Gastrocnemius medialis (tissue), 4 donors: ENCODE measurements at regions not wholly inside any gene's neighbourhood (a gene's known extent, or its start where the extent isn't known, plus 50 kb on each side); places are given as distances from the start of the nearest gene placed in this dataset.
"Not testable (repeated sequence)": the region's sequence is repeated elsewhere in the genome, so short reads cannot be mapped to it uniquely, and the experiment has no call there.

ENCODE experiments used
- ATAC-seq, 2 donors: fragments of 150-250 bp; one replicate each; pipeline ENCODE4 v1.9.1; 2016
- DNase-seq, 2 donors: peaks; one replicate each; pipeline ENCODE4 v3.0.0-alpha.2; 2019
- H3K27ac ChIP-seq, 4 donors: fragments of 200-600 bp; sonication (generic); 1 replicate in 1 of 4; 2 replicates in 3 of 4; pipeline ENCODE4 v1.5.1; 2016 to 2018; ENCODE audit warnings: mild to moderate bottlenecking in 2 of 4, moderate library complexity in 1 of 4
- H3K27me3 ChIP-seq, 3 donors: fragments of 200-600 bp; sonication (generic) in 2 of 3; 1 replicate in 1 of 3; 2 replicates in 2 of 3; pipeline versions ENCODE4 v1.5.1 to v1.6.0; 2016 to 2019; ENCODE audit warnings: mild to moderate bottlenecking in 1 of 3, moderate library complexity in 1 of 3
- H3K36me3 ChIP-seq, 2 donors: fragments of 200-600 bp; sonication (generic) in 1 of 2; one replicate each; pipeline ENCODE4 v1.5.1; 2017 to 2018
- H3K4me1 ChIP-seq, 2 donors: fragments of 200-600 bp; sonication (generic) in 1 of 2; one replicate each; pipeline ENCODE4 v1.5.1; 2016 to 2017; ENCODE audit warnings: mild to moderate bottlenecking in 2 of 2
- H3K4me3 ChIP-seq, 4 donors: fragments of 200-600 bp; sonication (generic) in 3 of 4; 1 replicate in 1 of 4; 2 replicates in 3 of 4; pipeline ENCODE4 v1.5.1; 2016 to 2019; ENCODE audit warnings: mild to moderate bottlenecking in 2 of 4
- H3K9me3 ChIP-seq, 3 donors: fragments of 200-600 bp; sonication (generic) in 2 of 3; 1 replicate in 1 of 3; 2 replicates in 2 of 3; pipeline ENCODE4 v1.5.1; 2016 to 2019
- in situ Hi-C, 4 donors: fragments of 200-750 bp; cut with MboI; loops; one replicate each; pipeline versions ENCODE4 v1.15.0 to v1.8.0; 2017; ENCODE audit warnings: low sequenced_read_pairs in 4 of 4
- intact Hi-C: fragments of 100-400 bp; cut with DNase I; formaldehyde crosslinking; loops from one replicate; pipeline ENCODE4 v1.15.1; 2023; ENCODE audit warnings: low total_unique reads

GRCh38 chr4:118631321-118632050 lies 53.7 kb upstream of the METTL14 start:
- ATAC-seq, intact Hi-C loops, H3K4me1 ChIP-seq, H3K4me3 ChIP-seq, H3K27me3 ChIP-seq, in situ Hi-C loops, H3K9me3 ChIP-seq: not testable (repeated sequence)
- Histone ChIP-seq H3K36me3 (peaks cover 0 to 21% of the 10 kb centered on the region in 2 donors), H3K27ac (peak overlapping the region in 1 of 4 donors; percentile 43)
- peak in 1 of 2 donors; percentile 40 for DNase-seq

GRCh38 chr4:118633476-118633875 lies 51.7 kb upstream of the METTL14 start:
- H3K9me3 ChIP-seq, H3K4me1 ChIP-seq, H3K4me3 ChIP-seq, H3K27ac ChIP-seq, in situ Hi-C loops, H3K27me3 ChIP-seq, intact Hi-C loops, ATAC-seq, DNase-seq: not testable (repeated sequence)
- H3K36me3 ChIP-seq, result peaks cover 0 to 21% of the 10 kb centered on the region in 2 donors

DNA sequence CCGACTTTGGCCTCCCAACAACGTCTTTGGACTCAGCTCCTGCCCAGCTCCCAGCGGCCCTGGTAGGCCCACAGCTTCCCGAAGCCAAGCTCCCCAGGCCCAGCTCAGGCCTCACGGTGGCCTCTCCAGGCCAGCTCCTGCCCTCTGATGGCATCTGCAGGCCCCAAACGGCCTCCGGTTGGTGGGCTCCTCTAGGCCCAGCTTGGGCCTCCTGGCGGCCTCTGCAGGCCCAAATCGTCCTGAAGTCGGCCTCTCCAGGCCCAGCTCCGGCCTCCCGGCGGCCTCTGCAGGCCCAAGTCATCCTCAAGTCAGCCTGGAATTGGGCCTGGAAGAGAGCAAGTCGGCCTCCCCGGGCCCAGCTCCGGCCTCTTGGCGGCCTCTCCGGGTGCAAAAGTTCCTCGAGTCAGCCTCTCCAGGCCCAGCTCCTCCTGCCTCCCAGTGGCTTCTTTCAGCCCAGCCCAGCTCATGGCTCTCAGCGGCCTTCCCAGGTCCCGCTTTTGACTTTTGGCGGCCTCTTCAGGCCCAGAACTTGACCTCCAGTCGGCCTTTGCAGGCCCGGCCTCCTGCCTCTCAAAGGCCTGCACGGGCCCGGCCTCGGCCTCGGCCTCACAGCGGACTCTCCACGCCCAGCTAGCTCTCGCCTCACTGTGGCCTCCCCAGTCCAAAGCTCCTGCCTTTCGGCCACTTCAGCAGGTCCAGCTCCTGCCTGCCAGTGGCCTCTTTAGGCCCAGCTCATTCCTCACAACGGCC lies 50.9 kb upstream of the METTL14 start:
- in situ Hi-C loops, intact Hi-C loops: not testable (repeated sequence)

More for the DNA sequence above, 50.9 kb upstream of the METTL14 start:
- not testable (repeated sequence) for H3K27me3 ChIP-seq, H3K4me1 ChIP-seq, H3K9me3 ChIP-seq, H3K27ac ChIP-seq, DNase-seq, H3K4me3 ChIP-seq, ATAC-seq
- peaks cover 0 to 21% of the 10 kb centered on the region in 2 donors for H3K36me3 ChIP-seq
